H1 (cell line): ENCODE measurements at regions not wholly inside any gene's neighbourhood (a gene's known extent, or its start where the extent isn't known, plus 50 kb on each side); places are given as distances from the start of the nearest gene placed in this dataset.

Experiments used
- ATF2 ChIP-seq: IDR thresholded peaks from 2 replicates; pipeline ENCODE4 v1.6.1; 2012; ENCODE audit warnings: low read length, inconsistent platforms
- ATF3 ChIP-seq: IDR thresholded peaks from 2 replicates; pipeline ENCODE4 v1.6.1; 2011; ENCODE audit warnings: low read depth, mild to moderate bottlenecking, low read length; ENCODE audit not compliant: insufficient read depth
- CEBPB ChIP-seq: IDR thresholded peaks from 2 replicates; pipeline ENCODE4 v1.6.1; 2012; ENCODE audit warnings: low read depth, low read length
- CTCF ChIP-seq, 3 experiments: IDR thresholded peaks; 1 replicate in 2 of 3; 2 replicates in 1 of 3; pipeline versions ENCODE4 v1.5.1 to v1.6.1; 2011; ENCODE audit warnings: low read length in 3 of 3, mild to moderate bottlenecking in 3 of 3, inconsistent platforms in 2 of 3, low read depth in 1 of 3, moderate library complexity in 1 of 3; ENCODE audit not compliant: insufficient read depth in 1 of 3; ENCODE audit errors: control extremely low read depth in 1 of 3
- EP300 ChIP-seq, 2 experiments: IDR thresholded peaks; 1 replicate in 1 of 2; 2 replicates in 1 of 2; pipeline ENCODE4 v1.6.1; 2011 to 2012; ENCODE audit warnings: low read depth in 2 of 2, low read length in 2 of 2, mild to moderate bottlenecking in 2 of 2, borderline replicate concordance in 1 of 2, inconsistent platforms in 1 of 2, moderate library complexity in 1 of 2
- KDM5A ChIP-seq: fragments of 200-600 bp; IDR thresholded peaks from 2 replicates; pipeline ENCODE4 v1.7.1; 2012; ENCODE audit warnings: mild to moderate bottlenecking, low read length, inconsistent platforms, mixed read lengths
- MAX ChIP-seq: IDR thresholded peaks from 2 replicates; pipeline ENCODE4 v1.6.1; 2012; ENCODE audit warnings: inconsistent platforms
- RAD21 ChIP-seq, 2 experiments: IDR thresholded peaks in 1 of 2; conservative IDR thresholded peaks in 1 of 2; 2 replicates each; pipeline ENCODE4 v1.6.1; 2011; ENCODE audit warnings: low read depth in 2 of 2, low read length in 2 of 2, improper control_type of control experiment in 1 of 2, inconsistent platforms in 1 of 2, mild to moderate bottlenecking in 1 of 2, moderate library complexity in 1 of 2
- RFX5 ChIP-seq: IDR thresholded peaks from 2 replicates; pipeline ENCODE4 v1.6.1; 2011; ENCODE audit warnings: low read depth, low read length, improper control_type of control experiment, borderline replicate concordance
- TBP ChIP-seq: IDR thresholded peaks from 2 replicates; pipeline ENCODE4 v1.6.1; 2011; ENCODE audit warnings: low read depth, low read length, improper control_type of control experiment
- TEAD4 ChIP-seq: IDR thresholded peaks from 2 replicates; pipeline ENCODE4 v1.6.1; 2012; ENCODE audit warnings: low read depth, low read length, inconsistent platforms, mixed read lengths
- YY1 ChIP-seq: IDR thresholded peaks from 2 replicates; pipeline ENCODE4 v1.6.1; 2011; ENCODE audit warnings: low read depth, mild to moderate bottlenecking, low read length

GRCh38 chr2:129713337-129713736, 266.1 kb upstream of the RAB6C start:
- TF ChIP-seq MAX (no peak), TEAD4 (no peak), CTCF (IDR thresholded peaks at IDR 0.05; ENCODE audit: control extremely low read depth in 1 of 3, insufficient read depth in 1 of 3, low read depth in 1 of 3, low read length in 3 of 3) (no peak), ATF2 (no peak), RFX5 (no peak), RAD21 (IDR thresholded peaks at IDR 0.05 in 1 of 2, conservative IDR thresholded peaks at IDR 0.05 in 1 of 2; ENCODE audit: low read depth in 2 of 2, low read length in 2 of 2) (no peak), EP300 (IDR thresholded peaks at IDR 0.05; ENCODE audit: borderline replicate concordance in 1 of 2, low read depth in 2 of 2, low read length in 2 of 2) (no peak), KDM5A (no peak), YY1 (no peak), ATF3 (no peak), TBP (no peak), CEBPB (no peak)
